Gastrocnemius medialis (tissue), 4 donors: ENCODE measurements at regions not wholly inside any gene's neighbourhood (a gene's known extent, or its start where the extent isn't known, plus 50 kb on each side); places are given as distances from the start of the nearest gene placed in this dataset.

Source experiments
- POLR2A ChIP-seq, 2 donors: fragments of 450-650 bp; IDR thresholded peaks; one replicate each; pipeline ENCODE4 v1.6.1; 2017; ENCODE audit warnings: antibody characterized with exemption in 2 of 2, mild to moderate bottlenecking in 2 of 2, moderate library complexity in 2 of 2
- TF ChIP-seq, protein P1 (sequence below), 5 experiments: fragments of 450-650 bp in 3 of 5; fragments of 200-600 bp in 2 of 5; sonication (generic) in 2 of 5; IDR thresholded peaks in 4 of 5; conservative IDR thresholded peaks in 1 of 5; 1 replicate in 4 of 5; 2 replicates in 1 of 5; pipeline ENCODE4 v1.5.1; 2016 to 2019; ENCODE audit warnings: antibody characterized with exemption in 5 of 5, mild to moderate bottlenecking in 3 of 5, moderate library complexity in 3 of 5

DNA sequence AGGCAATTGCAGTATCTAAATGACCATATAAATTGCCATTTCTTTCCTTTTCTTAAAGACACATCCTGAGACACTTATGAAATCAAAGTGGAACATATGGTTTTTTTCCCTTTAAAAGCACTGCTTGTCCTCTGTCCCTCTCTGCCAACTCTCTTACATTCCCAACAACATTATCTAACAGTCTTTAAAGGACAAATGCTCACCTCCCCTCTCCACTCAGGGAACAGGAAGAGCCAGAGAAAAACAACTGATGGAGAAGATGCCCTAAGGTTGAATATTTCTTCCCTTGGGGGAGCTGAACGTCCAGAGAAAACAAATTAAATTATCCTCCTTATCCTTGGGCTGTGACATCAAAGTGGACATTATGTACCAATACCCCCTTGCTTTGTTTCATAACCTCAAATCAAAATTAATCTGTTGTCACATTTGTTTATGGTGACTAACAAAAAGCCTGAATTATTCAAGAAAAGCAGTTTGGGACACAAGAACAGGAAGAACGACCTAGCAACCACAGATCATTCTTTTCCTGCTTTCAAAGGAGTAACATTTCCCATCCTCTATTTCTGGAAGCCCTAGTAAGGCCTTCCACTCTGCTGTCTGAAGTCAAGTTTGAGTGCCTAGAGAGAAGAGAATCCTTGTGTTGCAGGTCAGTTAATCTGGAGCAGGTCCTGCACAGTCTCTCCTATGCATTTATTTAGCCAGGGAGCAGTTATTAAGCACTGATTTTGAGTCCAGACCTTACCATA, 52.6 kb upstream of the PAGE1 start:
- TF ChIP-seq, protein P1, sequence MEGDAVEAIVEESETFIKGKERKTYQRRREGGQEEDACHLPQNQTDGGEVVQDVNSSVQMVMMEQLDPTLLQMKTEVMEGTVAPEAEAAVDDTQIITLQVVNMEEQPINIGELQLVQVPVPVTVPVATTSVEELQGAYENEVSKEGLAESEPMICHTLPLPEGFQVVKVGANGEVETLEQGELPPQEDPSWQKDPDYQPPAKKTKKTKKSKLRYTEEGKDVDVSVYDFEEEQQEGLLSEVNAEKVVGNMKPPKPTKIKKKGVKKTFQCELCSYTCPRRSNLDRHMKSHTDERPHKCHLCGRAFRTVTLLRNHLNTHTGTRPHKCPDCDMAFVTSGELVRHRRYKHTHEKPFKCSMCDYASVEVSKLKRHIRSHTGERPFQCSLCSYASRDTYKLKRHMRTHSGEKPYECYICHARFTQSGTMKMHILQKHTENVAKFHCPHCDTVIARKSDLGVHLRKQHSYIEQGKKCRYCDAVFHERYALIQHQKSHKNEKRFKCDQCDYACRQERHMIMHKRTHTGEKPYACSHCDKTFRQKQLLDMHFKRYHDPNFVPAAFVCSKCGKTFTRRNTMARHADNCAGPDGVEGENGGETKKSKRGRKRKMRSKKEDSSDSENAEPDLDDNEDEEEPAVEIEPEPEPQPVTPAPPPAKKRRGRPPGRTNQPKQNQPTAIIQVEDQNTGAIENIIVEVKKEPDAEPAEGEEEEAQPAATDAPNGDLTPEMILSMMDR (IDR thresholded peaks at IDR 0.05 in 4 of 5, conservative IDR thresholded peaks at IDR 0.05 in 1 of 5): no peak
- TF ChIP-seq POLR2A (IDR thresholded peaks at IDR 0.05): no peak
